CD4-positive, alpha-beta T cell treated with Interleukin-4 for 1 hour (primary cell): ENCODE measurements at regions not wholly inside any gene's neighbourhood (a gene's known extent, or its start where the extent isn't known, plus 50 kb on each side); places are given as distances from the start of the nearest gene placed in this dataset.

Experiments
- DNase-seq, 2 donors: peaks; one replicate each; pipeline ENCODE4 v3.0.0-alpha.2; 2020 to 2022

DNA sequence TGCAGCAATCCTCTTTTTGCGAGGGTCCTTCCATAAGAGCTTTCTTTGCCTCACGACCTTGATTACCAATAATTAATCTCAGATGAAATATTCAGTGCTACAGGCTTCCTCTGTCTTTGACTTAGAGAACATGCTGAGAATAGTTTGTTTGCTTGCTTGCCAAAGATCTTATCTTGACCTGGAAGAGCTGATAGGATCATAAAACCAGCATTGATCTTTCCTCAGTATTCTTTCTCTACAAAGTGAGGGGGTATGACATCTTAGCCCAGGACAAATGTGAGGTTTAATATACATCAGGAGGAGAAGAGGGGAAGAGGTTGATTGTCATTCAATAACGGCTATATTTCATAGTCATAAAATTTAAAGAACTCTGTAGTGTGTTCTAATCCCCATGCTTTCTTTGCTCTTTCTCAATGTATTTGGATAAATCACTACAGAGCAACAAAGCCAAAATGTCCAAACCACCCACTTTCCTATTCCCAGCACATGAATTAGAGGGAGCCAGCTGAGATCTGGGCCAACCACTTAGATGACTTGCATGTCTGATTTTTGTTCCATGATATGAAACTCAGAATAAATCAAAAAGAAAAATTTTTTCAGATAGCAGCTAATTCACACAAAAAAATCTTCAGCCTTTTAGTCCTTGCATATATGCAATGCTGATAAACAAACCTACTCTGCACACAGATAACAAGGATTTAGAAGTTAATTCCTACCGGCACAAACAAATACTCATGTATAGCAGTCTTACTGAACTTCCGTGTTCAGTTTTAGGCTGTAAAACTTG is 50.5 kb upstream of the IPO9 start:
- no peak for DNase-seq
